ENCODE measurements at regions not wholly inside any gene's neighbourhood (a gene's known extent, or its start where the extent isn't known, plus 50 kb on each side); places are given as distances from the start of the nearest gene placed in this dataset.

- Histone ChIP-seq H3K27ac (no peak overlapping the region), H3K4me3 (no peak overlapping the region), H3K36me3 (no peaks in the 10 kb centered on the region), H3K27me3 (no peaks in the 10 kb centered on the region), H3K9me3 (peaks cover 0 to 14% of the 10 kb centered on the region in 2 donors), H3K4me1 (no peaks in the 10 kb centered on the region)
- intact Hi-C loops (cut with DNase I; ENCODE audit: low total_unique reads): no loop called here
- DNase-seq (ENCODE audit: low spot score in 2 of 2): no peak
- TF ChIP-seq POLR2A (IDR thresholded peaks at IDR 0.05) (no peak), CTCF (IDR thresholded peaks at IDR 0.05) (no peak), POLR2AphosphoS5 (IDR thresholded peaks at IDR 0.05) (no peak)
These were observed 142.8 kb upstream of the B3GAT2 start for GRCh38 chr6:71099649-71100048.

GRCh38 chr6:71103130-71103529 lies 146.3 kb upstream of the B3GAT2 start:
- Histone ChIP-seq H3K9me3 (peaks cover 0 to 14% of the 10 kb centered on the region in 2 donors), H3K4me3 (no peak overlapping the region), H3K4me1 (no peaks in the 10 kb centered on the region), H3K36me3 (no peaks in the 10 kb centered on the region), H3K27ac (no peak overlapping the region), H3K27me3 (no peaks in the 10 kb centered on the region)
- intact Hi-C loops (cut with DNase I; ENCODE audit: low total_unique reads): no loop called here
- no peak for DNase-seq (ENCODE audit: low spot score in 2 of 2)
- TF ChIP-seq POLR2A (IDR thresholded peaks at IDR 0.05): no peak
- TF ChIP-seq CTCF (IDR thresholded peaks at IDR 0.05): no peak
- TF ChIP-seq POLR2AphosphoS5 (IDR thresholded peaks at IDR 0.05): no peak

GRCh38 chr6:71103641-71104040 lies 146.8 kb upstream of the B3GAT2 start:
- no peak overlapping the region for H3K27ac ChIP-seq
- H3K27me3 ChIP-seq: no peaks in the 10 kb centered on the region
- H3K9me3 ChIP-seq: peaks cover 0 to 14% of the 10 kb centered on the region in 2 donors
- no peak overlapping the region for H3K4me3 ChIP-seq
- H3K36me3 ChIP-seq: no peaks in the 10 kb centered on the region
- intact Hi-C loops (cut with DNase I; ENCODE audit: low total_unique reads): no loop called here
- no peaks in the 10 kb centered on the region for H3K4me1 ChIP-seq
- no peak for TF ChIP-seq POLR2A (IDR thresholded peaks at IDR 0.05)
- no peak for TF ChIP-seq POLR2AphosphoS5 (IDR thresholded peaks at IDR 0.05)
- TF ChIP-seq CTCF (IDR thresholded peaks at IDR 0.05): no peak
- DNase-seq (ENCODE audit: low spot score in 2 of 2): no peak

GRCh38 chr6:71106276-71106675 lies 149.4 kb upstream of the B3GAT2 start:
- H3K27ac ChIP-seq: no peak overlapping the region

GRCh38 chr6:71107911-71108420 lies 151.1 kb upstream of the B3GAT2 start:
- Histone ChIP-seq H3K36me3 (no peaks in the 10 kb centered on the region), H3K4me3 (peak overlapping the region; percentile 24 to 44 (median 34)), H3K9me3 (no peaks in the 10 kb centered on the region), H3K4me1 (no peaks in the 10 kb centered on the region), H3K27ac (peak overlapping the region in 1 of 2 donors; percentile 46), H3K27me3 (no peaks in the 10 kb centered on the region)
- no peak for TF ChIP-seq CTCF (IDR thresholded peaks at IDR 0.05)
- TF ChIP-seq POLR2A (IDR thresholded peaks at IDR 0.05): no peak
- no peak for TF ChIP-seq POLR2AphosphoS5 (IDR thresholded peaks at IDR 0.05)
- no peak for DNase-seq (ENCODE audit: low spot score in 2 of 2)
- intact Hi-C loops (cut with DNase I; ENCODE audit: low total_unique reads): no loop called here

More at GRCh38 chr6:71106276-71106675, 149.4 kb upstream of the B3GAT2 start:
- H3K4me1 ChIP-seq: no peaks in the 10 kb centered on the region
- no peak overlapping the region for H3K4me3 ChIP-seq
- TF ChIP-seq POLR2AphosphoS5 (IDR thresholded peaks at IDR 0.05) (no peak), POLR2A (IDR thresholded peaks at IDR 0.05) (no peak), CTCF (IDR thresholded peaks at IDR 0.05) (no peak)
- DNase-seq (ENCODE audit: low spot score in 2 of 2): no peak
- H3K27me3 ChIP-seq: no peaks in the 10 kb centered on the region
- no peaks in the 10 kb centered on the region for H3K36me3 ChIP-seq
- intact Hi-C loops (cut with DNase I; ENCODE audit: low total_unique reads): no loop called here
- H3K9me3 ChIP-seq: no peaks in the 10 kb centered on the region

Data from breast epithelium (tissue), 4 donors.